HEK293T (cell line): ENCODE measurements at regions not wholly inside any gene's neighbourhood (a gene's known extent, or its start where the extent isn't known, plus 50 kb on each side); places are given as distances from the start of the nearest gene placed in this dataset.

Experiments
- CTCF ChIA-PET: fragments of 350-600 bp; formaldehyde crosslinking; extraction: SDS; loops from one replicate; lab custom pipeline; 2021; ENCODE audit warnings: antibody characterized with exemption, inconsistent platforms; lab: Yijun Ruan, JAX
- POLR2A ChIA-PET: fragments of 350-600 bp; formaldehyde crosslinking; extraction: SDS; loops from one replicate; lab custom pipeline; 2020; ENCODE audit warnings: antibody characterized with exemption, inconsistent platforms; lab: Yijun Ruan, JAX
- DNase-seq: peaks from one replicate; pipeline ENCODE4 v3.0.0; 2012; ENCODE audit warnings: mixed read lengths; ENCODE audit errors: extremely low spot score
- ARNT ChIP-seq: fragments of 450-650 bp; IDR thresholded peaks from 2 replicates; pipeline ENCODE4 v1.6.1; 2017; ENCODE audit warnings: mild to moderate bottlenecking
- BHLHE40 ChIP-seq: fragments of 450-650 bp; IDR thresholded peaks from 2 replicates; pipeline ENCODE4 v1.6.1; 2016; ENCODE audit warnings: mild to moderate bottlenecking, moderate library complexity, borderline replicate concordance
- CTBP1 ChIP-seq: fragments of 450-650 bp; IDR thresholded peaks from 2 replicates; pipeline ENCODE4 v1.6.1; 2016; ENCODE audit warnings: borderline replicate concordance
- ELF4 ChIP-seq: fragments of 450-650 bp; IDR thresholded peaks from 2 replicates; pipeline ENCODE4 v1.6.1; 2017; ENCODE audit warnings: antibody characterized with exemption
- FOXA1 ChIP-seq: fragments of 450-650 bp; IDR thresholded peaks from 2 replicates; pipeline ENCODE4 v1.6.1; 2016; ENCODE audit warnings: mild to moderate bottlenecking
- FOXK2 ChIP-seq: fragments of 450-650 bp; IDR thresholded peaks from 2 replicates; pipeline ENCODE4 v1.6.1; 2016; ENCODE audit warnings: mild to moderate bottlenecking
- FOXM1 ChIP-seq: fragments of 450-650 bp; IDR thresholded peaks from 2 replicates; pipeline ENCODE4 v1.6.1; 2017; ENCODE audit warnings: mild to moderate bottlenecking, borderline replicate concordance
- HDGF ChIP-seq: fragments of 450-650 bp; IDR thresholded peaks from 2 replicates; pipeline ENCODE4 v1.6.1; 2017; ENCODE audit warnings: antibody characterized with exemption, borderline replicate concordance
- L3MBTL2 ChIP-seq: fragments of 450-650 bp; conservative IDR thresholded peaks from 2 replicates; pipeline ENCODE4 v1.6.1; 2016; ENCODE audit warnings: mild to moderate bottlenecking
- LEF1 ChIP-seq: fragments of 450-650 bp; IDR thresholded peaks from 2 replicates; pipeline ENCODE4 v1.6.1; 2017; ENCODE audit warnings: mild to moderate bottlenecking, borderline replicate concordance
- NFRKB ChIP-seq: fragments of 450-650 bp; IDR thresholded peaks from 2 replicates; pipeline ENCODE4 v1.6.1; 2016; ENCODE audit warnings: mild to moderate bottlenecking, moderate library complexity
- PKNOX1 ChIP-seq: fragments of 450-650 bp; IDR thresholded peaks from 2 replicates; pipeline ENCODE4 v1.6.1; 2016
- SP1 ChIP-seq: fragments of 450-650 bp; IDR thresholded peaks from 2 replicates; pipeline ENCODE4 v1.6.1; 2017
- SUZ12 ChIP-seq: fragments of 450-650 bp; IDR thresholded peaks from 2 replicates; pipeline ENCODE4 v1.6.1; 2016; ENCODE audit warnings: mild to moderate bottlenecking
- TARDBP ChIP-seq: fragments of 450-650 bp; IDR thresholded peaks from 2 replicates; pipeline ENCODE4 v1.6.1; 2016
- ZNF384 ChIP-seq: fragments of 450-650 bp; IDR thresholded peaks from 2 replicates; pipeline ENCODE4 v1.6.1; 2016

- DNase-seq: no peak
- CTCF ChIA-PET: no interaction called here
- no peak for TF ChIP-seq PKNOX1
- no peak for TF ChIP-seq FOXK2
- TF ChIP-seq ARNT: no peak
- no peak for TF ChIP-seq ZNF384
- TF ChIP-seq NFRKB: no peak
- no peak for TF ChIP-seq LEF1
- TF ChIP-seq SP1: no peak
- no peak for TF ChIP-seq TARDBP
- TF ChIP-seq CTBP1: no peak
- POLR2A ChIA-PET: no interaction called here
Measured at GRCh38 chr4:179291657-179292056, 1849.4 kb upstream of the AGA start.

- CTCF ChIA-PET: no interaction called here
- POLR2A ChIA-PET: no interaction called here
- TF ChIP-seq TARDBP (no peak), ELF4 (no peak), FOXM1 (no peak), PKNOX1 (no peak), SP1 (no peak), NFRKB (no peak), CTBP1 (no peak), FOXA1 (no peak), ZNF384 (no peak), BHLHE40 (no peak)
- no peak for DNase-seq
Measured at GRCh38 chr4:179292468-179292867, 1850.2 kb upstream of the AGA start.

- POLR2A ChIA-PET: no interaction called here
- CTCF ChIA-PET: interaction anchor here (0.5 to 2.1 kb wide), 7 partner anchors 8 to 1878 kb away, joined by 3 to 7 read pairs (median 3); no protein-coding TSS in a partner anchor
- TF ChIP-seq ARNT (no peak), BHLHE40 (no peak), FOXM1 (no peak), FOXA1 (no peak), NFRKB (no peak), SUZ12 (no peak), FOXK2 (no peak), ZNF384 (no peak), HDGF (no peak), PKNOX1 (no peak), CTBP1 (no peak), L3MBTL2 (no peak), TARDBP (no peak), ELF4 (no peak), LEF1 (no peak), SP1 (no peak)
- peak; percentile 45 for DNase-seq
Measured at GRCh38 chr4:179307297-179308136, 1865.3 kb upstream of the AGA start.

DNA sequence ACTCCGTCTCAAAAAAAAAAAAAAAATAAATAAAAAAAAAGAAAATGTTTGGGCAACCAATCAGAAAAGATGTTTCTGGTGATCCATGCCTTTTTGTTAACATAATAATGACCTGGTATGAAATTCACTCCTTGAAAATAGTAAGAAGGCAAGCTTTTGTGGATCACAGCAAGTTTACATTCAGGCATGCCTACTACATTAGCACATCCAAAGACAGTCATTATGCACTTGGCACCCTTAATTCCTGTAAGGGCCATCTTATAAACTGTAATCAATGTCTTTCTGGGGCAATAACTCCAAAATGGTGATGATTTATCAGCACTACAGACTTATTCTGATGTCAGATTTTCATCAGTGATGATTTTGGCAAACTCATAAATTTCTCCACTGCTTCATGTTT lies 1871.6 kb upstream of the AGA start:
- DNase-seq: no peak
- ChIA-PET POLR2A (no interaction called here), CTCF (no interaction called here)
- no peak for TF ChIP-seq SP1
- no peak for TF ChIP-seq BHLHE40
- TF ChIP-seq ELF4: no peak
- no peak for TF ChIP-seq L3MBTL2

GRCh38 chr4:179325181-179325580 lies 1882.9 kb upstream of the AGA start:
- CTCF ChIA-PET: no interaction called here
- DNase-seq: no peak
- TF ChIP-seq FOXK2: no peak
- TF ChIP-seq ELF4: no peak
- TF ChIP-seq LEF1: no peak

GRCh38 chr4:179328627-179329026 lies 1886.4 kb upstream of the AGA start:
- ChIA-PET POLR2A (no interaction called here), CTCF (interaction anchor here (0.7 kb wide), 1 partner anchor 1400 kb away, joined by 3 read pairs; no protein-coding TSS in a partner anchor)
- DNase-seq: no peak
- TF ChIP-seq SP1: no peak

More at GRCh38 chr4:179325181-179325580, 1882.9 kb upstream of the AGA start:
- POLR2A ChIA-PET: no interaction called here

DNA sequence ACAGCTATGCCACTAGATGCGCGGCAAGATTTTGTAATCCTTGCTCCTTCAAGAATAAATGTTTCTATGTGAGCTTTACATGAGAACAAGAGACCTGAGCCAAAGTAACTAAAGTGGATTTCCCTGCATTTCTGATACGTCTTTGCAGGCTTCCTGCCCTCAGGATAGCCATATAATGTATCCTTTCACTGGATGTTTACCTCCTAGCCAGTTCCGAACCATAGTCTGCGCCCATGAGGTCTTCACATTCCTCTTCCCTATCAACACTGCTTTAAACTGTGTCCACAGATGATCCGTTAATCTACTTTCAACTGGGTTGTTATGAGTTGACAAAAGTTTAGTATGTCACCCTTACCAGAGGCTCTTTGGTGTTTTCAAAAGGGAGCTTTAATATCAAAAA lies 1889.1 kb upstream of the AGA start:
- ChIA-PET CTCF (no interaction called here), POLR2A (no interaction called here)
- TF ChIP-seq TARDBP (no peak), L3MBTL2 (no peak), CTBP1 (no peak), FOXA1 (no peak), FOXK2 (no peak), FOXM1 (no peak), ZNF384 (no peak), SUZ12 (no peak), HDGF (no peak), LEF1 (no peak), NFRKB (no peak), ELF4 (no peak), SP1 (no peak), ARNT (no peak), PKNOX1 (no peak), BHLHE40 (no peak)

More for the DNA sequence above, 1889.1 kb upstream of the AGA start:
- DNase-seq: no peak
